B cell (primary cell): ENCODE measurements at regions not wholly inside any gene's neighbourhood (a gene's known extent, or its start where the extent isn't known, plus 50 kb on each side); places are given as distances from the start of the nearest gene placed in this dataset.

ENCODE experiments used
- ATAC-seq: fragments of 200-7000 bp; cut with Tn5 transposase; one replicate; pipeline ENCODE4 v1.10.0; 2021; ENCODE audit warnings: low read depth, mild to moderate bottlenecking, moderate number of reproducible peaks, moderate library complexity
- CTCF ChIA-PET: fragments of 350-600 bp; sonication (Branson Sonifier 250); formaldehyde crosslinking; loops from one replicate; lab custom pipeline; 2021; ENCODE audit warnings: antibody characterized with exemption, inconsistent platforms; lab: Charles Lee
- POLR2A ChIA-PET: fragments of 350-600 bp; sonication (Branson Sonifier 250); formaldehyde crosslinking; loops from one replicate; lab custom pipeline; 2021; ENCODE audit warnings: antibody characterized with exemption; lab: Charles Lee
- DNase-seq: peaks from one replicate; pipeline ENCODE4 v3.0.0; 2013
- H2AFZ ChIP-seq: 2 replicates; pipeline ENCODE4 v1.6.1; 2012; ENCODE audit warnings: mild to moderate bottlenecking, low read depth, low read length; ENCODE audit not compliant: insufficient read depth, poor library complexity, severe bottlenecking
- H3K27ac ChIP-seq, 2 donors: 1 replicate in 1 of 2; 2 replicates in 1 of 2; pipeline ENCODE4 v1.5.1; 2012 to 2013; ENCODE audit warnings: low read length in 2 of 2, mild to moderate bottlenecking in 2 of 2, moderate library complexity in 1 of 2
- H3K27me3 ChIP-seq, 4 experiments: fragments of 200-600 bp in 1 of 4; sonication (generic) in 1 of 4; replicated peaks in 1 of 4; 1 replicate in 2 of 4; 2 replicates in 2 of 4; pipeline versions ENCODE4 v1.6.1 to v1.7.0; 2013 to 2016; ENCODE audit warnings: low read length in 3 of 4, mild to moderate bottlenecking in 2 of 4, mixed read lengths in 1 of 4, moderate library complexity in 1 of 4; ENCODE audit not compliant: insufficient read depth in 4 of 4, control insufficient read depth in 3 of 4; ENCODE audit errors: control extremely low read depth in 1 of 4
- H3K36me3 ChIP-seq, 2 experiments: replicated peaks in 1 of 2; 1 replicate in 1 of 2; 2 replicates in 1 of 2; pipeline versions ENCODE4 v1.6.1 to v1.7.1; 2013; ENCODE audit warnings: low read length in 1 of 2; ENCODE audit not compliant: insufficient read depth in 2 of 2, control insufficient read depth in 1 of 2; ENCODE audit errors: control extremely low read depth in 1 of 2, extremely low read depth in 1 of 2
- H3K4me1 ChIP-seq, 2 donors: fragments of 200-600 bp in 1 of 2; sonication (generic) in 1 of 2; 1 replicate in 1 of 2; 2 replicates in 1 of 2; pipeline versions ENCODE4 v1.5.1 to v1.6.1; 2013 to 2017; ENCODE audit warnings: low read length in 2 of 2; ENCODE audit not compliant: control insufficient read depth in 2 of 2, insufficient read depth in 2 of 2
- H3K4me2 ChIP-seq: replicated peaks from 2 replicates; pipeline ENCODE3; 2012; ENCODE audit warnings: mild to moderate bottlenecking, low read depth, low read length; ENCODE audit not compliant: poor library complexity, severe bottlenecking
- H3K4me3 ChIP-seq, 5 experiments: fragments of 200-600 bp in 1 of 5; sonication (generic) in 1 of 5; 1 replicate in 3 of 5; 2 replicates in 2 of 5; pipeline versions ENCODE4 v1.5.1 to v1.7.0; 2011 to 2016; ENCODE audit warnings: low read length in 4 of 5, mild to moderate bottlenecking in 4 of 5, low read depth in 2 of 5, control low read depth in 1 of 5, moderate library complexity in 1 of 5; ENCODE audit not compliant: insufficient read depth in 1 of 5; ENCODE audit errors: control extremely low read depth in 1 of 5, extremely low read depth in 1 of 5
- H3K79me2 ChIP-seq: fragments of 200-600 bp; sonication (generic); one replicate; pipeline ENCODE4 v1.6.0; 2016; ENCODE audit warnings: low read length; ENCODE audit not compliant: control insufficient read depth, insufficient read depth
- H3K9ac ChIP-seq: fragments of 200-600 bp; sonication (generic); 2 replicates; pipeline ENCODE4 v1.6.1; 2017; ENCODE audit warnings: mild to moderate bottlenecking, low read length, moderate library complexity
- H3K9me3 ChIP-seq, 3 donors: one replicate each; pipeline versions ENCODE4 v1.6.1 to v1.7.1; 2013; ENCODE audit warnings: low read length in 2 of 3; ENCODE audit not compliant: control insufficient read depth in 2 of 3, insufficient read depth in 1 of 3; ENCODE audit errors: control extremely low read depth in 1 of 3
- H4K20me1 ChIP-seq: 2 replicates; pipeline ENCODE4 v1.6.0; 2012; ENCODE audit warnings: mild to moderate bottlenecking, low read length; ENCODE audit not compliant: insufficient read depth, control insufficient read depth, poor library complexity, severe bottlenecking
- H3K27ac Mint-ChIP-seq: one replicate; pipeline ENCODE4 v1.8.0; 2021; ENCODE audit warnings: mixed read lengths
- H3K27me3 Mint-ChIP-seq: one replicate; pipeline ENCODE4 v1.8.0; 2021; ENCODE audit warnings: mixed read lengths
- H3K4me1 Mint-ChIP-seq: one replicate; pipeline ENCODE4 v1.8.0; 2021; ENCODE audit warnings: mixed read lengths
- H3K4me3 Mint-ChIP-seq: one replicate; pipeline ENCODE4 v1.8.0; 2021; ENCODE audit warnings: mixed read lengths
- H3K9me3 Mint-ChIP-seq: one replicate; pipeline ENCODE4 v1.8.0; 2022; ENCODE audit warnings: mixed read lengths; ENCODE audit not compliant: insufficient read depth
- CTCF ChIP-seq: fragments of 200-600 bp; IDR thresholded peaks from one replicate; pipeline ENCODE4 v1.8.0; 2022; ENCODE audit warnings: antibody characterized with exemption, mild to moderate bottlenecking
- EZH2 ChIP-seq: IDR thresholded peaks from 2 replicates; pipeline ENCODE4 v1.6.1; 2012; ENCODE audit warnings: borderline replicate concordance, low read depth, mild to moderate bottlenecking, moderate library complexity, low read length; ENCODE audit not compliant: insufficient read depth, poor library complexity, severe bottlenecking
- whole genome bisulfite sequencing: methylation state at CpG from one replicate; pipeline ENCODE4 v1.1.5; 2013; ENCODE audit warnings: missing lambda C conversion rate; ENCODE audit not compliant: insufficient coverage; 5-methylcytosine and 5-hydroxymethylcytosine counted together
- intact Hi-C: fragments of 100-400 bp; cut with micrococcal nuclease; formaldehyde crosslinking; loops from one replicate; pipeline ENCODE4 v1.10.0; 2022

GRCh38 chr10:131685007-131685406 is 215.8 kb upstream of the PPP2R2D start:
- H3K27me3 ChIP-seq, result no peaks in the 10 kb centered on the region
- 79% methylated on average over 7 of the region's 7 CpGs for WGBS
- no peak overlapping the region for H3K27ac ChIP-seq
- peaks cover 0 to 25% (median 0%) of the 10 kb centered on the region in 3 donors for H3K9me3 ChIP-seq
- H3K9me3 Mint-ChIP-seq, result no peaks in the 10 kb centered on the region
- H3K4me3 Mint-ChIP-seq, result no peak overlapping the region
- no peak overlapping the region for H2AFZ ChIP-seq
- CTCF ChIA-PET, result no interaction called here
- no peaks in the 10 kb centered on the region for H3K4me1 Mint-ChIP-seq
- no peaks in the 10 kb centered on the region for H3K4me1 ChIP-seq
- no peak overlapping the region for H3K4me2 ChIP-seq
- POLR2A ChIA-PET, result no interaction called here
- H3K79me2 ChIP-seq, result no peaks in the 10 kb centered on the region
- no peak overlapping the region for H3K27ac Mint-ChIP-seq
- intact Hi-C loops, result no loop called here
- ATAC-seq (no peak), DNase-seq (no peak)
- H3K36me3 ChIP-seq, result no peaks in the 10 kb centered on the region
- H3K9ac ChIP-seq, result no peak overlapping the region
- no peaks in the 10 kb centered on the region for H4K20me1 ChIP-seq
- no peak for TF ChIP-seq EZH2
- no peak for TF ChIP-seq CTCF
- no peak overlapping the region for H3K4me3 ChIP-seq
- H3K27me3 Mint-ChIP-seq, result peaks cover 12% of the 10 kb centered on the region

DNA sequence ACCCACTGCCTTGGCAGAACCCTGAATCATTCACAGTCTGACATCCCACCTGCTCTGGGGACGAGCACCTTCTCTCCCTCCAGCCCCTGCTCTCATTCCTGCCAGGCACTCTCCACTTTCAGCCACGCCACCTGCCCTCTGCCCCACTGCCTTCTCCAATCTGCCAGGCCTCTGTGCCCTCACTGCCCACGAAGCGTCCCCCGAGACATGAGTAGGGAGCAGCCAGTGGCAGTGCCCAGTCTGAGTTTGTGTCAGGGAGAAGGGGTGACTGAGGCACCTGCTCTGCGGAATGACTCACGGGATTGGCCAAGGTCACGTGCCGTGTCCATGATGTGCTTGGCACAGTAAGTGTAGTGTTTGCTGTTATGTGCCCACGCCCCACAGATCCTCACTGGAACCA is 215.2 kb upstream of the PPP2R2D start:
- Histone ChIP-seq H3K36me3 (no peaks in the 10 kb centered on the region), H4K20me1 (no peaks in the 10 kb centered on the region), H3K9ac (no peak overlapping the region), H2AFZ (no peak overlapping the region), H3K9me3 (peaks cover 0 to 28% (median 0%) of the 10 kb centered on the region in 3 donors), H3K4me2 (no peak overlapping the region), H3K27me3 (no peaks in the 10 kb centered on the region), H3K4me1 (no peaks in the 10 kb centered on the region), H3K27ac (no peak overlapping the region), H3K4me3 (no peak overlapping the region), H3K79me2 (no peaks in the 10 kb centered on the region)
- H3K4me1 Mint-ChIP-seq, result no peaks in the 10 kb centered on the region
- H3K4me3 Mint-ChIP-seq, result no peak overlapping the region
- intact Hi-C loops, result no loop called here
- no peak for DNase-seq
- H3K27ac Mint-ChIP-seq, result no peak overlapping the region
- CTCF ChIA-PET, result no interaction called here
- H3K27me3 Mint-ChIP-seq, result peaks cover 12% of the 10 kb centered on the region
- no peaks in the 10 kb centered on the region for H3K9me3 Mint-ChIP-seq
- TF ChIP-seq CTCF (no peak), EZH2 (no peak)
- WGBS, result 90% methylated on average over 5 of the region's 10 CpGs
- no peak for ATAC-seq
- POLR2A ChIA-PET, result no interaction called here
